H1 (cell line): ENCODE measurements at regions not wholly inside any gene's neighbourhood (a gene's known extent, or its start where the extent isn't known, plus 50 kb on each side); places are given as distances from the start of the nearest gene placed in this dataset.

ENCODE experiments used
- CTCF ChIA-PET: fragments of 300-600 bp; sonication (Branson Sonifier 250); formaldehyde crosslinking; loops from one replicate; lab custom pipeline; 2021; ENCODE audit not compliant: partially characterized antibody; lab: Charles Lee
- POLR2A ChIA-PET: fragments of 300-600 bp; sonication (Branson Sonifier 250); formaldehyde crosslinking; loops from one replicate; lab custom pipeline; 2021; ENCODE audit warnings: inconsistent platforms; ENCODE audit not compliant: partially characterized antibody; lab: Charles Lee
- DNase-seq, 2 experiments: peaks; one replicate each; pipeline versions ENCODE4 v3.0.0 to v3.0.0-alpha.2; 2010 to 2022; ENCODE audit warnings: low spot score in 2 of 2, low read depth in 1 of 2, mixed read lengths in 1 of 2
- FAIRE-seq: peaks from 2 replicates; lab custom pipeline; 2011; peaks lifted over from hg19 to GRCh38; lab: Jason Lieb, UNC
- H2AFZ ChIP-seq: 2 replicates; pipeline ENCODE4 v1.8.1; 2012; ENCODE audit warnings: low read length, inconsistent platforms
- H2AK5ac ChIP-seq: 2 replicates; pipeline ENCODE4 v1.6.1; 2013; ENCODE audit warnings: low read depth, low read length
- H2BK120ac ChIP-seq: replicated peaks from 2 replicates; pipeline ENCODE3; 2013; ENCODE audit warnings: low read depth, low read length, inconsistent platforms
- H2BK12ac ChIP-seq: 2 replicates; pipeline ENCODE4 v1.6.1; 2013; ENCODE audit warnings: low read depth, low read length
- H2BK15ac ChIP-seq: 2 replicates; pipeline ENCODE4 v1.6.1; 2013; ENCODE audit warnings: low read length
- H2BK20ac ChIP-seq: 2 replicates; pipeline ENCODE4 v1.6.1; 2013; ENCODE audit warnings: low read length
- H2BK5ac ChIP-seq: 2 replicates; pipeline ENCODE4 v1.6.1; 2013; ENCODE audit warnings: low read depth, low read length
- H3K14ac ChIP-seq: 2 replicates; pipeline ENCODE4 v1.6.1; 2013; ENCODE audit warnings: inconsistent platforms; ENCODE audit not compliant: insufficient read length
- H3K18ac ChIP-seq: 2 replicates; pipeline ENCODE4 v1.6.1; 2013; ENCODE audit warnings: low read length; ENCODE audit errors: extremely low read depth
- H3K23ac ChIP-seq: 2 replicates; pipeline ENCODE4 v1.6.1; 2013; ENCODE audit warnings: inconsistent platforms; ENCODE audit not compliant: insufficient read length
- H3K23me2 ChIP-seq: 2 replicates; pipeline ENCODE4 v1.6.1; 2013; ENCODE audit warnings: low read depth, low read length
- H3K27ac ChIP-seq: 2 replicates; pipeline ENCODE4 v1.6.1; 2011; ENCODE audit warnings: low read depth, low read length, inconsistent platforms
- H3K27me3 ChIP-seq, 4 experiments: replicated peaks in 1 of 4; 1 replicate in 1 of 4; 2 replicates in 3 of 4; pipeline versions ENCODE4 v1.6.1 to v1.8.1; 2011 to 2013; ENCODE audit warnings: low read length in 3 of 4, mild to moderate bottlenecking in 3 of 4, inconsistent platforms in 2 of 4, mixed read lengths in 2 of 4, moderate library complexity in 1 of 4; ENCODE audit not compliant: control insufficient read depth in 3 of 4, insufficient read depth in 3 of 4; ENCODE audit errors: extremely low read depth in 1 of 4
- H3K36me3 ChIP-seq, 4 experiments: 2 replicates each; pipeline versions ENCODE4 v1.6.1 to v1.8.1; 2011 to 2013; ENCODE audit warnings: mild to moderate bottlenecking in 4 of 4, low read length in 3 of 4, moderate library complexity in 2 of 4, control low read depth in 1 of 4, inconsistent platforms in 1 of 4; ENCODE audit not compliant: insufficient read depth in 4 of 4, control insufficient read depth in 2 of 4
- H3K4ac ChIP-seq: replicated peaks from 2 replicates; pipeline ENCODE3; 2013; ENCODE audit warnings: low read length, low read depth, mixed read lengths, inconsistent platforms; ENCODE audit not compliant: insufficient read length
- H3K4me1 ChIP-seq, 4 experiments: replicated peaks in 1 of 4; 1 replicate in 1 of 4; 2 replicates in 3 of 4; pipeline versions ENCODE4 v1.6.1 to v1.8.1; 2011 to 2013; ENCODE audit warnings: low read length in 3 of 4, inconsistent platforms in 2 of 4, mixed read lengths in 1 of 4; ENCODE audit not compliant: insufficient read depth in 4 of 4, control insufficient read depth in 3 of 4
- H3K4me2 ChIP-seq, 2 experiments: 2 replicates each; pipeline versions ENCODE4 v1.6.1 to v1.8.1; 2011 to 2013; ENCODE audit warnings: low read depth in 2 of 2, low read length in 2 of 2, control low read depth in 1 of 2, inconsistent platforms in 1 of 2, mild to moderate bottlenecking in 1 of 2; ENCODE audit not compliant: insufficient read depth in 1 of 2
- H3K4me3 ChIP-seq, 4 experiments: fragments of 200-600, 300-600 bp in 1 of 4; sonication (generic), shearing (Covaris generic), sonication (Bioruptor Twin) in 1 of 4; 2 replicates each; pipeline versions ENCODE4 v1.5.1 to v1.8.1; 2011 to 2016; ENCODE audit warnings: low read length in 4 of 4, low read depth in 3 of 4, control low read depth in 2 of 4, inconsistent platforms in 2 of 4, mild to moderate bottlenecking in 2 of 4, mixed read lengths in 1 of 4, moderate library complexity in 1 of 4; ENCODE audit not compliant: insufficient read depth in 2 of 4; ENCODE audit errors: extremely low read depth in 1 of 4
- H3K56ac ChIP-seq: replicated peaks from 2 replicates; pipeline ENCODE3; 2013; ENCODE audit warnings: low read depth, mild to moderate bottlenecking, mixed read lengths, low read length, inconsistent platforms; ENCODE audit not compliant: insufficient read length
- H3K79me1 ChIP-seq: 2 replicates; pipeline ENCODE4 v1.6.1; 2013; ENCODE audit warnings: low read depth, low read length, control low read depth
- H3K79me2 ChIP-seq, 2 experiments: 2 replicates each; pipeline versions ENCODE4 v1.6.1 to v1.8.1; 2012 to 2013; ENCODE audit warnings: low read length in 2 of 2, mild to moderate bottlenecking in 2 of 2, inconsistent platforms in 1 of 2; ENCODE audit not compliant: insufficient read depth in 2 of 2, control insufficient read depth in 1 of 2
- H3K9ac ChIP-seq, 4 experiments: replicated peaks in 1 of 4; 1 replicate in 1 of 4; 2 replicates in 3 of 4; pipeline versions ENCODE4 v1.6.1 to v1.8.1; 2011 to 2013; ENCODE audit warnings: low read depth in 3 of 4, low read length in 3 of 4, control low read depth in 2 of 4, mild to moderate bottlenecking in 2 of 4, moderate library complexity in 2 of 4, inconsistent platforms in 1 of 4; ENCODE audit errors: extremely low read depth in 1 of 4
- H3K9me3 ChIP-seq, 2 experiments: 2 replicates each; pipeline versions ENCODE4 v1.6.1 to v1.8.1; 2012 to 2013; ENCODE audit warnings: mild to moderate bottlenecking in 2 of 2, moderate library complexity in 2 of 2, control low read depth in 1 of 2, inconsistent platforms in 1 of 2, low read depth in 1 of 2, low read length in 1 of 2, mixed read lengths in 1 of 2; ENCODE audit not compliant: insufficient read depth in 2 of 2
- H4K20me1 ChIP-seq, 2 experiments: replicated peaks in 1 of 2; 2 replicates each; pipeline versions ENCODE3 to v1.8.1; 2011 to 2013; ENCODE audit warnings: inconsistent platforms in 2 of 2, low read length in 2 of 2, mild to moderate bottlenecking in 1 of 2; ENCODE audit not compliant: insufficient read depth in 2 of 2, control insufficient read depth in 1 of 2
- H4K5ac ChIP-seq: 2 replicates; pipeline ENCODE4 v1.6.1; 2013; ENCODE audit warnings: low read length, low read depth, mixed read lengths, inconsistent platforms; ENCODE audit not compliant: insufficient read length
- H4K8ac ChIP-seq: 2 replicates; pipeline ENCODE4 v1.8.0; 2013; ENCODE audit warnings: mild to moderate bottlenecking, moderate library complexity, low read length, inconsistent platforms; ENCODE audit not compliant: insufficient read depth; ENCODE audit errors: extremely low read depth
- H4K91ac ChIP-seq: replicated peaks from 2 replicates; pipeline ENCODE3; 2013; ENCODE audit warnings: low read length, mixed read lengths, inconsistent platforms; ENCODE audit not compliant: insufficient read length
- FOSL1 ChIP-seq: IDR thresholded peaks from 2 replicates; pipeline ENCODE4 v1.6.1; 2011; ENCODE audit warnings: mild to moderate bottlenecking, low read depth, low read length, moderate library complexity; ENCODE audit not compliant: insufficient read depth
- GABPA ChIP-seq: IDR thresholded peaks from 2 replicates; pipeline ENCODE4 v1.6.1; 2011; ENCODE audit warnings: mild to moderate bottlenecking, low read length, moderate library complexity, borderline replicate concordance; ENCODE audit not compliant: insufficient read depth
- KDM5A ChIP-seq: fragments of 200-600 bp; IDR thresholded peaks from 2 replicates; pipeline ENCODE4 v1.7.1; 2012; ENCODE audit warnings: mild to moderate bottlenecking, low read length, inconsistent platforms, mixed read lengths
- SP2 ChIP-seq: IDR thresholded peaks from 2 replicates; pipeline ENCODE4 v1.6.1; 2012; ENCODE audit warnings: mild to moderate bottlenecking, low read length, inconsistent platforms
- SUZ12 ChIP-seq: fragments of 200-600 bp; sonication (generic); IDR thresholded peaks from 2 replicates; pipeline ENCODE4 v1.6.1; 2012; ENCODE audit warnings: mild to moderate bottlenecking, inconsistent platforms, low read length, moderate library complexity, mixed read lengths
- ZNF274 ChIP-seq: IDR thresholded peaks from 2 replicates; pipeline ENCODE4 v1.7.0; 2012; ENCODE audit warnings: low read length, borderline replicate concordance; ENCODE audit errors: extremely low read depth
- WGBS, 2 experiments: shearing (Covaris generic) in 1 of 2; methylation state at CpG; one replicate each; pipeline versions ENCODE4 v1.1.6 to v1.1.7; 2013 to 2015; ENCODE audit warnings: low lambda C conversion rate in 2 of 2, mixed read lengths in 2 of 2, inconsistent platforms in 1 of 2, low coverage in 1 of 2, missing lambda C conversion rate in 1 of 2; ENCODE audit not compliant: insufficient replicate concordance in 2 of 2, insufficient coverage in 1 of 2, insufficient read length in 1 of 2; ENCODE audit errors: extremely low coverage in 1 of 2, missing lambda C conversion rate in 1 of 2; 5-methylcytosine and 5-hydroxymethylcytosine counted together

GRCh38 chr9:100698945-100699344 is 121.1 kb downstream of the CAVIN4 start:
- Histone ChIP-seq H3K36me3 (no peaks in the 10 kb centered on the region), H2BK5ac (no peak overlapping the region), H4K91ac (no peak overlapping the region), H3K79me1 (no peaks in the 10 kb centered on the region), H3K14ac (no peak overlapping the region), H4K20me1 (no peaks in the 10 kb centered on the region), H2BK12ac (0 out of 2 replicates have a peak overlapping the region, but pooled peaks have one; percentile 12), H3K18ac (no peak overlapping the region), H2AK5ac (no peak overlapping the region), H3K9me3 (no peaks in the 10 kb centered on the region), H3K56ac (no peak overlapping the region), H3K23me2 (no peaks in the 10 kb centered on the region), H3K27me3 (no peaks in the 10 kb centered on the region), H3K4me1 (peaks cover 0 to 6% (median 5%) of the 10 kb centered on the region in 4 experiments; a peak in 4 of 7 replicates), H4K8ac (no peak overlapping the region), H2AFZ (no peak overlapping the region), H3K23ac (no peak overlapping the region), H4K5ac (no peak overlapping the region), H2BK120ac (no peak overlapping the region), H3K4ac (no peak overlapping the region), H2BK20ac (no peak overlapping the region), H3K9ac (no peak overlapping the region), H2BK15ac (no peak overlapping the region), H3K4me3 (no peak overlapping the region), H3K27ac (no peak overlapping the region), H3K4me2 (no peak overlapping the region), H3K79me2 (no peaks in the 10 kb centered on the region)
- ChIA-PET CTCF (interaction anchor here (0.7 to 7.7 kb wide), 16 partner anchors 14 to 546 kb away, joined by 3 to 90 read pairs (median 6); no protein-coding TSS in a partner anchor), POLR2A (no interaction called here)
- 82% methylated on average over 1 of the region's 1 CpG; no CpG with 5 or more reads in 1 of the 2 experiments for WGBS, 2 experiments
- FAIRE-seq (no peak), DNase-seq (no peak)
- TF ChIP-seq ZNF274 (no peak), SP2 (no peak), KDM5A (no peak), GABPA (no peak), SUZ12 (no peak), FOSL1 (no peak)
